ENCODE measurements at regions not wholly inside any gene's neighbourhood (a gene's known extent, or its start where the extent isn't known, plus 50 kb on each side); places are given as distances from the start of the nearest gene placed in this dataset.

GRCh38 chr14:96956464-96957239 is 159.5 kb downstream of the VRK1 start:
- H3K4me3 ChIP-seq (ENCODE audit: low read length): no peak overlapping the region
- H4K20me1 ChIP-seq (ENCODE audit: insufficient read depth): no peaks in the 10 kb centered on the region
- TF ChIP-seq TAF1 (IDR thresholded peaks at IDR 0.05; ENCODE audit: low read depth) (no peak), EP300 (conservative IDR thresholded peaks at IDR 0.05; ENCODE audit: poor library complexity, severe bottlenecking) (no peak), REST (IDR thresholded peaks at IDR 0.05; ENCODE audit: borderline replicate concordance) (no peak), POLR2AphosphoS5 (IDR thresholded peaks at IDR 0.05) (no peak), MXI1 (conservative IDR thresholded peaks at IDR 0.05; ENCODE audit: poor library complexity, severe bottlenecking) (no peak), SMC3 (conservative IDR thresholded peaks at IDR 0.05; ENCODE audit: poor library complexity) (no peak), RAD21 (conservative IDR thresholded peaks at IDR 0.05) (no peak), CTCF (IDR thresholded peaks at IDR 0.05; ENCODE audit: poor library complexity, severe bottlenecking) (no peak), EZH2 (IDR thresholded peaks at IDR 0.05; ENCODE audit: borderline replicate concordance, insufficient read depth, low read length, poor library complexity, severe bottlenecking) (no peak)
- H3K27me3 ChIP-seq (ENCODE audit: insufficient read depth, low read depth, low read length): no peaks in the 10 kb centered on the region
- H3K36me3 ChIP-seq (ENCODE audit: insufficient read depth, low read length): no peaks in the 10 kb centered on the region
- no peak overlapping the region for H2AFZ ChIP-seq (ENCODE audit: low read depth, low read length)
- H3F3A ChIP-seq (ENCODE audit: insufficient read depth, low read length, poor library complexity, severe bottlenecking): no peaks in the 10 kb centered on the region
- H3K9me3 ChIP-seq (ENCODE audit: low read length): no peaks in the 10 kb centered on the region
- no peaks in the 10 kb centered on the region for H3K79me2 ChIP-seq (replicated peaks; ENCODE audit: insufficient read depth, low read length)
- H3K4me2 ChIP-seq (ENCODE audit: low read length): no peak overlapping the region
- no peak overlapping the region for H3K27ac ChIP-seq (ENCODE audit: low read length)
- H3K9me2 ChIP-seq (ENCODE audit: insufficient read depth, low read length): no peaks in the 10 kb centered on the region
- no peak overlapping the region for H3K9ac ChIP-seq (ENCODE audit: low read length)

- TF ChIP-seq MXI1 (conservative IDR thresholded peaks at IDR 0.05; ENCODE audit: poor library complexity, severe bottlenecking): no peak
- TF ChIP-seq REST (IDR thresholded peaks at IDR 0.05; ENCODE audit: borderline replicate concordance): no peak
- TF ChIP-seq POLR2AphosphoS5 (IDR thresholded peaks at IDR 0.05): no peak
- TF ChIP-seq RAD21 (conservative IDR thresholded peaks at IDR 0.05): no peak
- TF ChIP-seq CTCF (IDR thresholded peaks at IDR 0.05; ENCODE audit: poor library complexity, severe bottlenecking): no peak
- no peak for TF ChIP-seq SMC3 (conservative IDR thresholded peaks at IDR 0.05; ENCODE audit: poor library complexity)
- no peak for TF ChIP-seq TAF1 (IDR thresholded peaks at IDR 0.05; ENCODE audit: low read depth)
- TF ChIP-seq EP300 (conservative IDR thresholded peaks at IDR 0.05; ENCODE audit: poor library complexity, severe bottlenecking): no peak
- no peak for TF ChIP-seq EZH2 (IDR thresholded peaks at IDR 0.05; ENCODE audit: borderline replicate concordance, insufficient read depth, low read length, poor library complexity, severe bottlenecking)
- Histone ChIP-seq H3K36me3 (ENCODE audit: insufficient read depth, low read length) (no peaks in the 10 kb centered on the region), H3K27ac (ENCODE audit: low read length) (no peak overlapping the region), H3K4me2 (ENCODE audit: low read length) (no peak overlapping the region), H3K79me2 (replicated peaks; ENCODE audit: insufficient read depth, low read length) (no peaks in the 10 kb centered on the region), H3K27me3 (ENCODE audit: insufficient read depth, low read depth, low read length) (no peaks in the 10 kb centered on the region), H3F3A (ENCODE audit: insufficient read depth, low read length, poor library complexity, severe bottlenecking) (no peaks in the 10 kb centered on the region), H4K20me1 (ENCODE audit: insufficient read depth) (no peaks in the 10 kb centered on the region), H3K9me2 (ENCODE audit: insufficient read depth, low read length) (no peaks in the 10 kb centered on the region), H3K9me3 (ENCODE audit: low read length) (no peaks in the 10 kb centered on the region), H2AFZ (ENCODE audit: low read depth, low read length) (no peak overlapping the region), H3K9ac (ENCODE audit: low read length) (no peak overlapping the region), H3K4me3 (ENCODE audit: low read length) (no peak overlapping the region)
Measured at GRCh38 chr14:96958057-96958456, 160.9 kb downstream of the VRK1 start.

Data from neural cell (in vitro differentiated cells).